SK-MEL-5 (cell line): ENCODE measurements at regions not wholly inside any gene's neighbourhood (a gene's known extent, or its start where the extent isn't known, plus 50 kb on each side); places are given as distances from the start of the nearest gene placed in this dataset.

Source experiments
- DNase-seq: peaks from one replicate; pipeline ENCODE4 v3.0.0-alpha.2; 2016; ENCODE audit warnings: low read depth, low spot score
- in situ Hi-C: cut with HindIII; loops from 2 replicates; pipeline ENCODE4 v1.10.0; 2016; ENCODE audit warnings: low sequenced_read_pairs, high pct_unique_total_duplicates, low pct_unique_long_range_greater_than_20kb

DNA sequence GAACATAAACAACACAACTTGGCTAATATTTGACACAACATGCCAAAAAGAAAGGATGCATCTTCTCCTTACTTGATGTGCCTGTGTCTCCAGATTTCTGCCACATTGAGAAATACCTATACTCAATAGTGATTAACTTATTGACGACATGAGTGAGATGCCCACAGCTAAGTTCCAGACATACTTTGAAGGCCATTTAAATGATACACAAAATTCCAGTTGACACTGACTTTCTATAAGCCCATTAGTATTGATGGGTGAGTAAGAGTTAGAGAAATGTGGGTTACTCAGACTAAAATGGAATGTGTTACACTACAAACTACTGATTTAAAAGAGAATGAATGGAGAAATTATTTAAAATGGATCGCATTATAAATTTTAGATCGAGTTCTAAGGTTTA is 838.2 kb upstream of the MGAT4C start:
- DNase-seq: no peak
- in situ Hi-C loops: no loop called here

DNA sequence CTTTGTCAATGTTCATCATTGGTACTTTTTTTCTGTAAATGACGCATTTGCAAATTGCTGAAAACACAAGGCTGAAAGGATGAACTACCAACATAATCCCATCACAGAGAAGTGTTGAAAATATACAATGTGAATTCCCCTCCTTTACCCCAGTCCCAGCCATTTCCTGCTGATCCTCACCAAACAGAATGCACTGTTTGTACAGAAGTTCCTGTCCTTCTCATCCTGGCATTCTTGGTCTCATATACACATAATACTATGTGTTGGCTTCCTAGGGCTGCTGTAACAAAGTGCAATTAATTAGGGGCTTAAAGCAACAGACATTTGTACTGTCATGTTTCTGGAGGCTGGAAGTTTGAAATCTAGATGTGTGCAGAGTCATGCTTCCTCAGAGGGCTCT is 836.2 kb upstream of the MGAT4C start:
- in situ Hi-C loops: no loop called here
- no peak for DNase-seq

DNA sequence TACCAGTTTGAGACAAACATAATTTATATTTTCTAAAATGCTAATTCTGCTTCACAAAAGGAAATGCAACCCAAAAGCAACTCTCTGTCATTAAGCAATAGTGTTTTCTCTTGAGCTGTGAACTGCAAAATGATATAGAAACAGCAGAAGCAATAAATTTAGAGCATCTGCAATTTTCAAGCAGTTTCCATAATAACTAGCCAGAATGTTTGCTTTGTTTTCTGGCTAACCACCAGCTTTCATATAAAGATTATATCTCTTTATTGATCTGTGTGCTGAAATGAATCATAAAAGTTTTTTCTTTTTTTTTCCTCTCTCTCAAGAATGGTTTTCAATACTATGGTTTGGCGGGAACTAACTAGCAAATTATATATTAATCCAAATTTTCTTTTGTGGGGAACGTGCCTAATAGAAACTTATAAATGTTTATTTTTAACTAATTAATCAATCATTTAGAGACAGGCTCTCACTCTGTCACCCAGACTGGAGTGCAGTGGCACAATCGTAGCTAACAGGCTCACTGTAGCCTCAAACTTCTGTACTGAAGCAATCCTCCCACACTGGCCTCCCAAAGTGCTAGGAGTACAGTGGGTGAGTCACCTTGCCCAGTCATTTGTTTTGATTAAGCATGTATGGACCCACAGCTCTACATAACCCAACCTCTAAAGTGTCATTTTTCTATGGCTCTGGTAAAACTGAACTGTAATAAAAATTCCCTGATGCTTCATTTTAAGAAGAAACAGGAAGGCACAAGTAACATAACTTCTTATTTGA is 830.1 kb upstream of the MGAT4C start:
- in situ Hi-C loops: no loop called here
- no peak for DNase-seq

DNA sequence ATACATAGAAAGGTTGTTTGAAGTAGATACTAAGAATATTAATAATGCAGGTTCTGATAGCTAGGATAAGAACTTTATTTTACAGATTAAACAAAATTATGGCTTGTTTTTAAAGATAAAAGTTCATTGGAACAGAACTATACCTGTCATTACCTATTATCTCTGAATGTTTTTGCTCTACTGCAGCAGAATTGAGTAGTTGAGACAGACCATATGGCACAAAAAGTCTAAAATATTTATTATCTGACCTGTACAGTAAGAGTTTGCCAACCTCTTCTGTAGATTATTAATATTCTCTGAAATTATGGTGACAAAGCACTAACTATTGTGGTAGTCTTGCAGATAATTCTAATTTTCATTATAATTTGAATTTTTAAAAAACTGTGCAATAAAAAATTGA is 829.1 kb upstream of the MGAT4C start:
- DNase-seq: no peak
- in situ Hi-C loops: no loop called here

DNA sequence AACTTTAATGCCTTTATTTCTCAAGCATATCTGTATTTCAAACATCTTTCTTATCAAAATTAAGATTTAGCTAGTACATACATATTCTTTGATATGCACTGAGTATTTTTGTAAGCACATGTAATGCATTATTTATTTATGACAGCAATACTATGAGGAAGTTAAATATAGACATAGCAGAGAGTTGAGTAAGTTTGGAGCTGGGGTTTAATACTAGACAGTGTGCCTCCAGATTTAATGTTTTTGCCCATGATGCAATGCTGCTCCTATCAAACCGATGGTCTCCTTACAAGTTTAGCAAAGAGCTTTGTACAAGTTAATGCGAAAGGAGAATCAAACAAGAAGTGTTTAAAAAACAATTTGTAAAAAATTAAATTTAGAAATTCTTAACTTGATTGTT is 826.6 kb upstream of the MGAT4C start:
- DNase-seq: no peak
- in situ Hi-C loops: no loop called here

DNA sequence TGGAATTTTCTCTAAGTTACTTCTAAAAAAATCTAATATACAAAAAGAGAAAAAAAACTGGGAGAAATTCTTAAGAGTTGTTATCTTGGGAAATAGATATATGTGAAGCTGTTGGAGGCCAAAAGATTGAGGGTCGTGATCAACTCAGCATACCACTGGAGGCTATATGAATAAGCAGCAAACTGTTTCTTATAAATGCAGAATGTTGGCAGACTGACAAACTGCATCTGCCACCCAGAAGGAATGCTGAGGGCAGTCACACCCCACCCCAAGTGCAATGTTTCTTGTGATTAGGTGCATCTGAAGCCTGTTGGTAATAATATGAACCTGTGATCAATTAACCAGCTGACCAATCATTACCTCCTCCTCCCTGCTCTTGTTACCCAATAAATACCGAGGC is 818.6 kb upstream of the MGAT4C start:
- no peak for DNase-seq
- in situ Hi-C loops: no loop called here

DNA sequence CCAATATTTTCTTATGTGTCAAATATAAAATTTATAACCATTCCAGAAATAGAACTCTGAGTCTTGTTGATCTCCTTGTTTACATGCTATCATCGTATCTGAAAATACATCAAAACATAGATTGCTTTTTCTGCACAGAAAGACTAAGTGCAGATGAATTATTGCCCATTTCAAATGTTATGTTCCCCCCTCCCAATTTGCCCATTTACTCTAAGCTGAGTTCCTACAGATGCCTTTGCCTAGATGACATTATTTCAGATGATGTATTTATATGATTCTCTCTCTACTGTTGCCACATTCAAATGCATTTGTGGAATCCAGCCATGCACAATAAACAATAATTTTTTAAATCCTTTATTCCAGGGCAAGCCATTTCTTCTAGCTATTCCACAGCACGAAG is 810.1 kb upstream of the MGAT4C start:
- in situ Hi-C loops: no loop called here
- DNase-seq: no peak

DNA sequence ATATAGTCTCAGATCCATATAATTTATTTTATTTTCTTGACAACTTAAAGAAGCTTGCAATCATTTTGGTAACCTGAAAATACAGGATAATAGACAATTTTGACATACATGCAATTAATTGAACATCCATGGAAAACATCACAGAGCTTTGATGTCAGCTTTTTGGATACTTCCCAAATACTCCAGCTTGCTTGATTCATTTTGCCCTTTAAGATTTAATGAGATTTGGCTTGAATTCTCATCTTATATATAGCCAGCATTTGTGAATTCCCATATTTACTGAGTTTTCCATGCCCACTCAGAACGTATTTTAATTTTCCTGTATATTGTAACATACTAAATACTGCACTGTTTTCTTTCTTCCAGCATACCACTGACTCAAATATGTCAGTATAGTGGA is 803.0 kb upstream of the MGAT4C start:
- DNase-seq: no peak
- in situ Hi-C loops: no loop called here

DNA sequence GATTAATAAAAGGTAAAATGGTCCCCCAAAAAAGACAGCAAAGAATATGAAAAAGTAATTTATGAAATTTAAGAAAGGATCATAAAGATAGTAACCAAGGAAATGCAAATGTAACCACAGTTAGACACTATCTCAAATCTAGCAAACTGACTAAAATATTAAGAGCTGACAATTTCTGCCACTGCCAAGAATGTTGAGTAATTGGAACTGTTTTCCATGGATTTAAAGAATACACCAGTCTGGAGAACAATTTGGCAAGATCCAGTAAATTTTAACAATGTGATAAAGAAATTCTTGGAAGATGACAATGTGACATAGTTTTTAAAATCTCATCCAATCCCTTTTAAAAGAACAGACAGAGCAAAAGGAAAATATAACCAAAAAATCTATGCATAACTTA is 798.0 kb upstream of the MGAT4C start:
- in situ Hi-C loops: no loop called here
- no peak for DNase-seq

DNA sequence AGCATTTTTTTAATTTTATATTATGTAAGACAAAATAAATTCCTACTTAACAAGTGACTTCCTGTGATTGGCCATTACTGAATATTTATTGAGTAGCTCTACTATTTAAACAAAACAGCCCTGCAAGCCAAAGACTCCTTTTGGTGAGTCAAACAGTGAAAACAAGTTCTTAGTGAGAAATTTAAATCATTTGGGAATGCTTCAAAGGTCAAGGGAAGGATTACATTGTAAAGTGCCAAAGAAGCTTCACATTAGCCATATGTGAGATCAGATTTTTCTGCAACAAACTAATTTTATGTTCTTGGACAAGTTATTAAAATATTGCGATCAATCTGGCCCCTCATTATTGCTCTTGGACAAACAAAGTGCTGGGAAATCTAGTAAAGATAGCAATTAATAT is 795.4 kb upstream of the MGAT4C start:
- no peak for DNase-seq
- in situ Hi-C loops: no loop called here

DNA sequence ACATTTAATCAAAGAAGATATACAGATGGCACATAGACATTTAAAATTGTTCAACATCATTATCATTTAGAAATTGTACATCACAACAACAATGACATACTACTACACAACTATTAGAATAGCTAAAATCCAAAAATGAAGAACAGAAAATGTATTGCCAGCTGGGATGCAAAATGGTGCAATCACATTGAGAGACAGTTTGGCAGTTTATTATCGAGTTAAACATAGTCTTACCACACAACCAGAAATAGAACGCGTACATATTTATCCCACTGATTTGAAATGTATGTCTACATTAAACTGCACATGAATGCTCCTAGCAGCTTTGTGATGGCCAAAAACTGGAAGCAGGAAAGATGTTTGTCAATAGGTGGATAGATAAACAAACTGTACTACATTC is 791.5 kb upstream of the MGAT4C start:
- in situ Hi-C loops: no loop called here
- DNase-seq: no peak

DNA sequence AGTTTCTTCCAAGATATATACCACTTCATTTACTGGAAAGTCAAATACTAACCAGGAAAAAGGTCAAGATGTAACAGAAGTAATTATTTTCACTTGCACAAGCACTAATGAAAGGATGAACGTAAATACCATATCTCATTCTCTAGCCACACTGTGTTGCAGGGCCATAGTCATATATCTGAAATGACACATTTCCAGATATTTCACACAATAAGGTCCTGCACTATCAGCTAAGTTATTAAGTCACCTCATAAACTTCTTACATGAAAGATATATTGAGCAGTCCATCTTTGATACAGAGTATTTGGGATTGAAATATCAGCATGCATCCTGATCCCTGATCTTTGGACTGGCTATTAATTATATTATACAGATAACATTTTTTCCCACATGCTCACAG is 783.3 kb upstream of the MGAT4C start:
- DNase-seq: no peak
- in situ Hi-C loops: no loop called here

DNA sequence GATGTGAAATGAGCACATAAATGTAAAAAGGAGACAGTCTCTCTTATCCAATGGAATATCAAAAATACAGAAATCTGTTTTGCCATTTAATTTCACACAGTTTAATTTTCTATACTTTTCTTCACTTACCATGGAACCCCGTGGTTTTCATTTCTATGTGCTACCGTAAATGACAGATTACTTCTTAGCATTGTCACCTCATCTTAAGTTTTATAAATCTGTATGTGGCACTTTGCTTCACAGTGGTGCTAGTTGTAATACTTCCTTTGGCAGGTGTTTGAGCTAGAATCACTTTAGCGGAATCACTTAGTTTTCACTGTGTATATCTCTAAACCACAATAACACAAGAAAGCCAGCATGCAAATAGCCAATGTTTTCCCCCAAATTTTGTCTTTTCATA is 781.9 kb upstream of the MGAT4C start:
- DNase-seq: no peak
- in situ Hi-C loops: no loop called here

DNA sequence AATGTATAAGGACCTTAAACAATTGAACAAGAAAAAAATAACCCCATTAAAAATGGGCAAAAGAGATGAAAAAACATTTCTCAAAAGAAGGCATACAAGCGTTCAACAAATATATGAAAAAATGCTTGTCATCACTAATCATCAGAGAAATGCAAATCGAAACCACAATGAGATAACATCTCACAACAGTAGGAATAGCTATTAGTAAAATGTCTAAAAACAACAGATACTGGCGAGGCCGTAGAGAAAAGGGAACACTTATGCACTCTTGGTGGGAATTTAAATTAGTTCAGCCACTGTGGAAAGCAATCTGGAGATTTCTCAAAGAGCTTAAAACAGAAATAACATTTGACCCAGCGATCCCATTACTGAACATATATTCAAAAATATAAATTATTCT is 769.8 kb upstream of the MGAT4C start:
- in situ Hi-C loops: no loop called here

DNA sequence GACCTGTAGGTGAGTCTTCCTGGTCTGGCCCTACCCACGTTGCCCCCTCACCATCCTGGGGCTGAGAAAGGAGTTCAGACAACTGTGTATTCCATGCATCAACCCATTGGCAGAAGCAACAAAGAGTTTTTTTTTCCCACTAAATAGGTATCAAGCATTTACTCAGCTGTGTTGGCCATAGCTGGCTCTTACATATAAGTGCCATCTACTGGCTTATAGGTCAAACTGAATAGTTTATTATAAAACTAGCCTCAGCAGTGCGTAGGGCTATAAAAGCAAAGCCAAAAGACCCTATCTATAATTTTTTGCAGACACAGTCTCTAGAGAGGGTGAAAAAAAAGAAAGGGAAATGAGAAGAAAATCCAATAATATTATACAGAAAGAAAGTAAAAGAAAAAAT is 765.2 kb upstream of the MGAT4C start:
- no peak for DNase-seq
- in situ Hi-C loops: no loop called here

More for the DNA sequence above, 769.8 kb upstream of the MGAT4C start:
- no peak for DNase-seq

DNA sequence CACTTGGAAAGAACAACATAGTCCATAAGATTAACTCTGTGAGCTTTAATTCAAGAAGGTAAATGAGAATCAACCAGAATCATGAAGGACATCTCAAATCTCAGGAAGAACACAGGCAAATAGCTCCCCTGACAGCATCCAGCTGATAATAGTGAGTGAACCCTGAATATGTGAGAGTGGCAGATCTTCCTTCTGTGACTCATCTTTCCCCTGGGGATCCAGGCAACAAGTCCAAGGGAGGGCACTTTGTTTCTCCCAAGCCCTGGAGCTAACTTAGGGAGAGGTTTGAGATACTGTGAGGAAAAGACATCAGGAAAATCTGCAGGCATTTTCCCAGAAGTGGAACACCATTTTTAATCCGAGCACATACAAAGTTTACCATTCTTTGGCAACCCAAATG is 763.9 kb upstream of the MGAT4C start:
- in situ Hi-C loops: no loop called here
- DNase-seq: no peak

DNA sequence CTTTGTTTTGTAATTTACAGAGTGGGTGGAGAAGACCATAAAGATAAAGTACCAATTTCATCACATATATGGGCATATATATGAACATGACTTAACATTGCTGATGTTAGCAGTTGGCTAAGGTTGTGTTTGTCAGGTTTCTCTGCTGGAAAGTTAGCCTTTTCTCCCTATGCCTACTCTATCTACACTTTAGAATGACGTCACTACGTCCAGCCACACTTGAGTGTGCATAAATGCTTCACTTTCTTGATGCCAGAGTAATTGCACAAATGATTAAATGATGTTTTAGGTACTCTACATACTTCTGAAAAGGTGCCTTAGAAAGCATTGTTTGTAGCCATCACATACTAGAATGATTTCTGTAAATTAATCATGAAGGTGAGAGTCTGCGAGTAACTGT is 759.2 kb upstream of the MGAT4C start:
- in situ Hi-C loops: no loop called here

DNA sequence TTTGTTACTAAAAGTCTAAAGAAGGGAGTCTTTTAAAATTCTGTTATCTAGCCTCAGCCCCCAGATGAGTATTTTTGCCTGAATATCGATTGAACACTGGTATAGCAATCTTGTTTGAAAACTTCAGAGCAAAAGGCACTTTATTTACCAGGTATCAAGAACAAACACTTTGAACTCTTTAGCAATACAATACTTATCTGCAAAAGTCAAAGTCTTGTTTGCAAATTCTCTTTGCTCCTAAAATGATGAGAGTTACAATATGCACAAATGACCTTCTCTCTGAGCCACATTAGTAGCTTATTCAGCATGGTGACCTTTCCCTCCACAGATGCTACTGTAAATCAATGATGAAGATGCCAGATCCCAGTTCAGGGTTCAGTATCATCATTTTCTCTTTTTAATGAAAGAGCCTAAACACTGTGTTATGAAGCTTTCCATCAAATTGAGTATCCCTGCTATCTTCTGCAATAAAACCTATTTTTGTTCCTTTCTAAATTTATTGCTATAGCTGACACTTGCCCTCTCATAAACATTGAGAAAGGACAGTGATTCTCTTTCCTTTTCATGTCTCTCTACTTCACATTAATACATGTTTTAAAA is 752.7 kb upstream of the MGAT4C start:
- in situ Hi-C loops: no loop called here
- DNase-seq: no peak

More for the DNA sequence above, 759.2 kb upstream of the MGAT4C start:
- DNase-seq: no peak

DNA sequence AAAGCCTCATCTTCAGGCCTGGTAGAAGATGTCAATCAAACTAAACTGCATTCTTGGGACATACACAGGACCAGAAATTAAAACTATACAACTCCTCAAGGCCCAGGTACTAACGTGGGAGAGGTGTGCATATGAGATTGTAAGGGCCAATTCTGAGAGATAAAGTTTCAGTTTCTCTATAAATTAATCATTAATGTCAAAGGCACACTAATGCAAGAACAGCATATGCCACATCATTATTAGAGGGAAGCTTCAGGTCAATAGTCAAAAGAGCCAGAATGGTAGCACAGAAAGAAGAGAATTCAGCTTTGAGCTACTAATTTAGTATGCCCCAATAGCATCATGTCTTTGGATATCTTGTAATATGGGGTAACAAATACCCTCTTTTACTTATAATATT is 744.9 kb upstream of the MGAT4C start:
- DNase-seq: no peak
- in situ Hi-C loops: no loop called here

DNA sequence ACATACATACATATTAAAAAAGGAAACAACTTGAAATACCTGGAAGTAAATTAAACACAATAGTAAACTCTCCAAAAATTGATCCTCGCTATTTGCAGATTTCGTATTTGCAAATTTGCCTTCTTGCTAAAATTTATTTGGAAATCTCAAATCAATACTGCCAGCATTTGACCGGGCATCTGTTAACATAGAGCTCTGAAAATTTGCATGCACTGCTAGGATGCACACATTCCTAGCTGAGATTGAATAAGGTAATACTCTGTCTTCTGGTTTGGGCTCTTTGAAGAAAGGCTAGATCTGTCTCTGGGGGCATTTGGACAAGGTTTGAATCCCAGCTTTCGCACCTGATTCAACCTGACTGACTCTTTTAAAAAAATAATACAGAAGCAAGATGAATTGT is 729.1 kb upstream of the MGAT4C start:
- in situ Hi-C loops: no loop called here
- DNase-seq: no peak
